PC-3 (cell line): ENCODE measurements at regions not wholly inside any gene's neighbourhood (a gene's known extent, or its start where the extent isn't known, plus 50 kb on each side); places are given as distances from the start of the nearest gene placed in this dataset.

Experiments
- CTCF ChIP-seq: fragments of 300-600 bp; sonication (generic); conservative IDR thresholded peaks from 2 replicates; pipeline ENCODE4 v1.5.1; 2017; ENCODE audit warnings: antibody characterized with exemption, low read depth, mild to moderate bottlenecking, low read length
- EZH2 ChIP-seq: fragments of 300-600 bp; sonication (generic); IDR thresholded peaks from one replicate; pipeline ENCODE4 v1.6.1; 2017; ENCODE audit warnings: antibody characterized with exemption, mild to moderate bottlenecking, low read length; ENCODE audit not compliant: unreplicated experiment
- EZH2phosphoT487 ChIP-seq: fragments of 300-600 bp; sonication (generic); IDR thresholded peaks from 2 replicates; pipeline ENCODE4 v1.6.1; 2018; ENCODE audit warnings: mild to moderate bottlenecking, antibody characterized with exemption, low read length, borderline replicate concordance

GRCh38 chr10:69741252-69741651 is 60.5 kb upstream of the COL13A1 start:
- TF ChIP-seq EZH2 = no peak
- no peak for TF ChIP-seq CTCF
- no peak for TF ChIP-seq EZH2phosphoT487
